GM23338 (cell line): ENCODE measurements at regions not wholly inside any gene's neighbourhood (a gene's known extent, or its start where the extent isn't known, plus 50 kb on each side); places are given as distances from the start of the nearest gene placed in this dataset.

Source experiments
- ATAC-seq: fragments of 200-7000 bp; cut with Tn5 transposase; 3 replicates; pipeline ENCODE4 v1.9.1; 2020
- DNase-seq: peaks from one replicate; pipeline ENCODE4 v3.0.0-alpha.2; 2015; ENCODE audit warnings: low spot score
- H2AFZ ChIP-seq: fragments of 200-600 bp; sonication (generic); 2 replicates; pipeline ENCODE4 v1.8.0; 2016; ENCODE audit warnings: antibody characterized with exemption, mild to moderate bottlenecking, moderate library complexity
- H3F3A ChIP-seq: fragments of 200-600 bp; sonication (generic); replicated peaks from 2 replicates; pipeline ENCODE4 v1.8.0; 2017; ENCODE audit warnings: antibody characterized with exemption, mixed run types, low read depth
- H3K27ac ChIP-seq: fragments of 200-600 bp; sonication (generic); 2 replicates; pipeline ENCODE4 v1.6.1; 2016; ENCODE audit warnings: low read depth
- H3K27me3 ChIP-seq: fragments of 200-600 bp; sonication (generic); 2 replicates; pipeline ENCODE4 v1.8.0; 2016; ENCODE audit warnings: mild to moderate bottlenecking, mixed run types, moderate library complexity; ENCODE audit not compliant: insufficient read depth
- H3K36me3 ChIP-seq: fragments of 200-600 bp; sonication (generic); 2 replicates; pipeline ENCODE4 v1.8.0; 2016; ENCODE audit warnings: mild to moderate bottlenecking; ENCODE audit not compliant: insufficient read depth
- H3K4me1 ChIP-seq: fragments of 200-600 bp; sonication (generic); 2 replicates; pipeline ENCODE4 v1.8.0; 2016; ENCODE audit warnings: mild to moderate bottlenecking, moderate library complexity; ENCODE audit not compliant: insufficient read depth
- H3K4me2 ChIP-seq: fragments of 200-600 bp; sonication (generic); 2 replicates; pipeline ENCODE4 v1.7.1; 2017; ENCODE audit warnings: mixed run types
- H3K4me3 ChIP-seq: fragments of 200-600 bp; sonication (generic); 2 replicates; pipeline ENCODE4 v1.6.1; 2016; ENCODE audit warnings: mixed run types
- H3K79me2 ChIP-seq: fragments of 200-600 bp; sonication (generic); replicated peaks from 2 replicates; pipeline ENCODE4 v1.8.0; 2017; ENCODE audit warnings: mild to moderate bottlenecking; ENCODE audit not compliant: insufficient read depth
- H3K9me2 ChIP-seq: fragments of 200-600 bp; sonication (generic); 2 replicates; pipeline ENCODE4 v1.8.0; 2017; ENCODE audit not compliant: insufficient read depth
- H4K20me1 ChIP-seq: fragments of 200-600 bp; sonication (generic); replicated peaks from 2 replicates; pipeline ENCODE4 v1.8.0; 2017; ENCODE audit warnings: mild to moderate bottlenecking; ENCODE audit not compliant: insufficient read depth
- H3K27ac Mint-ChIP-seq: 2 replicates; pipeline ENCODE4 v1.8.0; 2020; ENCODE audit warnings: inconsistent platforms, mild to moderate bottlenecking, moderate library complexity, mixed read lengths
- H3K27me3 Mint-ChIP-seq: 3 replicates; pipeline ENCODE4 v1.8.0; 2022; ENCODE audit warnings: low read depth, mild to moderate bottlenecking, moderate library complexity, mixed read lengths, inconsistent platforms; ENCODE audit not compliant: insufficient read depth, poor library complexity
- H3K36me3 Mint-ChIP-seq: 3 replicates; pipeline ENCODE4 v1.8.0; 2021; ENCODE audit warnings: low read depth, mild to moderate bottlenecking, inconsistent platforms, moderate library complexity, mixed read lengths
- H3K4me1 Mint-ChIP-seq: 3 replicates; pipeline ENCODE4 v1.8.0; 2020; ENCODE audit warnings: mild to moderate bottlenecking, inconsistent platforms, mixed read lengths
- H3K4me3 Mint-ChIP-seq: 3 replicates; pipeline ENCODE4 v1.8.0; 2021; ENCODE audit warnings: moderate library complexity, mild to moderate bottlenecking, inconsistent platforms, mixed read lengths
- H3K9me3 Mint-ChIP-seq: 3 replicates; pipeline ENCODE4 v1.8.0; 2020; ENCODE audit warnings: moderate library complexity, mild to moderate bottlenecking, inconsistent platforms, mixed read lengths
- CREB1 ChIP-seq: fragments of 250-450 bp; sonication (Bioruptor Pico); IDR thresholded peaks from 2 replicates; pipeline ENCODE4 v1.5.0; 2020; ENCODE audit warnings: low read depth, mild to moderate bottlenecking, moderate library complexity
- ETS1 ChIP-seq: IDR thresholded peaks from 2 replicates; pipeline ENCODE4 v1.6.1; 2016; ENCODE audit warnings: antibody characterized with exemption
- EZH2 ChIP-seq: fragments of 200-600 bp; sonication (generic); IDR thresholded peaks from one replicate; pipeline ENCODE4 v1.8.0; 2017; ENCODE audit warnings: antibody characterized with exemption, mild to moderate bottlenecking, low read depth; ENCODE audit not compliant: unreplicated experiment
- JUNB ChIP-seq: IDR thresholded peaks from one replicate; pipeline ENCODE4 v1.6.1; 2016; ENCODE audit warnings: antibody characterized with exemption; ENCODE audit not compliant: unreplicated experiment
- NANOG ChIP-seq: IDR thresholded peaks from 2 replicates; pipeline ENCODE4 v1.6.1; 2016; ENCODE audit warnings: antibody characterized with exemption, borderline replicate concordance
- STAT1 ChIP-seq: IDR thresholded peaks from one replicate; pipeline ENCODE4 v1.6.1; 2016; ENCODE audit warnings: antibody characterized with exemption; ENCODE audit not compliant: unreplicated experiment
- TF ChIP-seq, protein P1 (sequence below): IDR thresholded peaks from one replicate; pipeline ENCODE4 v1.6.1; 2018; ENCODE audit warnings: antibody characterized with exemption; ENCODE audit not compliant: unreplicated experiment
- TF ChIP-seq, protein P2 (sequence below), 2 experiments: fragments of 200-600 bp in 1 of 2; sonication (generic) in 1 of 2; conservative IDR thresholded peaks; 2 replicates each; pipeline versions ENCODE4 v1.5.1 to v1.6.1; 2016 to 2017; ENCODE audit warnings: antibody characterized with exemption in 2 of 2, low read depth in 2 of 2, mild to moderate bottlenecking in 2 of 2, moderate library complexity in 1 of 2
- TF ChIP-seq, protein P3 (sequence below): fragments of 250-450 bp; sonication (Bioruptor Pico); IDR thresholded peaks from 2 replicates; pipeline ENCODE4 v1.5.0; 2020; ENCODE audit warnings: mild to moderate bottlenecking, moderate library complexity

- TF ChIP-seq, protein P1, sequence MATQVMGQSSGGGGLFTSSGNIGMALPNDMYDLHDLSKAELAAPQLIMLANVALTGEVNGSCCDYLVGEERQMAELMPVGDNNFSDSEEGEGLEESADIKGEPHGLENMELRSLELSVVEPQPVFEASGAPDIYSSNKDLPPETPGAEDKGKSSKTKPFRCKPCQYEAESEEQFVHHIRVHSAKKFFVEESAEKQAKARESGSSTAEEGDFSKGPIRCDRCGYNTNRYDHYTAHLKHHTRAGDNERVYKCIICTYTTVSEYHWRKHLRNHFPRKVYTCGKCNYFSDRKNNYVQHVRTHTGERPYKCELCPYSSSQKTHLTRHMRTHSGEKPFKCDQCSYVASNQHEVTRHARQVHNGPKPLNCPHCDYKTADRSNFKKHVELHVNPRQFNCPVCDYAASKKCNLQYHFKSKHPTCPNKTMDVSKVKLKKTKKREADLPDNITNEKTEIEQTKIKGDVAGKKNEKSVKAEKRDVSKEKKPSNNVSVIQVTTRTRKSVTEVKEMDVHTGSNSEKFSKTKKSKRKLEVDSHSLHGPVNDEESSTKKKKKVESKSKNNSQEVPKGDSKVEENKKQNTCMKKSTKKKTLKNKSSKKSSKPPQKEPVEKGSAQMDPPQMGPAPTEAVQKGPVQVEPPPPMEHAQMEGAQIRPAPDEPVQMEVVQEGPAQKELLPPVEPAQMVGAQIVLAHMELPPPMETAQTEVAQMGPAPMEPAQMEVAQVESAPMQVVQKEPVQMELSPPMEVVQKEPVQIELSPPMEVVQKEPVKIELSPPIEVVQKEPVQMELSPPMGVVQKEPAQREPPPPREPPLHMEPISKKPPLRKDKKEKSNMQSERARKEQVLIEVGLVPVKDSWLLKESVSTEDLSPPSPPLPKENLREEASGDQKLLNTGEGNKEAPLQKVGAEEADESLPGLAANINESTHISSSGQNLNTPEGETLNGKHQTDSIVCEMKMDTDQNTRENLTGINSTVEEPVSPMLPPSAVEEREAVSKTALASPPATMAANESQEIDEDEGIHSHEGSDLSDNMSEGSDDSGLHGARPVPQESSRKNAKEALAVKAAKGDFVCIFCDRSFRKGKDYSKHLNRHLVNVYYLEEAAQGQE = no peak
Measured at GRCh38 chr6:165019681-165020080, 289.7 kb downstream of the C6orf118 start (continued).

DNA sequence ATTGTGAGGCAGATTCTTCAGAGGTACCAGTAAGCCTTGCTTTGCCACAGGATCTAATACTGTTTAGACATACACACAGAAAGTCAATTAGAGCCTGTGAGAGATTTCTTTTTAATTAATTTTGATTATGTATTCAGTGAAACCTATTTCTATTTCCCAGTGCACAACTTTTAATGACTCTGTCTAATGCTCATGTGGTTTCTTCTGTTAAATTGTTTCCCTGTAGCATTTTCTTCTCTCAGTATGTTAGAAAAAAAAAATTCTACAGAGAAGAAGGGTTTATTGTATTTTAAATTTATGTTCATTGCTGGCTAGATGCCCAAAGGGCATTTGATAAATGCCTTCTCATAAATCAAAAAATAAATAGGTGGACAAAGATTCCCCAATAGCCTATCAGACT, 293.7 kb downstream of the C6orf118 start:
- no peak overlapping the region for H3K27ac ChIP-seq
- TF ChIP-seq STAT1 (no peak), JUNB (no peak), NANOG (no peak), ETS1 (no peak), CREB1 (CRISPR knock-in tag) (no peak), EZH2 (no peak)
- TF ChIP-seq, protein P2, sequence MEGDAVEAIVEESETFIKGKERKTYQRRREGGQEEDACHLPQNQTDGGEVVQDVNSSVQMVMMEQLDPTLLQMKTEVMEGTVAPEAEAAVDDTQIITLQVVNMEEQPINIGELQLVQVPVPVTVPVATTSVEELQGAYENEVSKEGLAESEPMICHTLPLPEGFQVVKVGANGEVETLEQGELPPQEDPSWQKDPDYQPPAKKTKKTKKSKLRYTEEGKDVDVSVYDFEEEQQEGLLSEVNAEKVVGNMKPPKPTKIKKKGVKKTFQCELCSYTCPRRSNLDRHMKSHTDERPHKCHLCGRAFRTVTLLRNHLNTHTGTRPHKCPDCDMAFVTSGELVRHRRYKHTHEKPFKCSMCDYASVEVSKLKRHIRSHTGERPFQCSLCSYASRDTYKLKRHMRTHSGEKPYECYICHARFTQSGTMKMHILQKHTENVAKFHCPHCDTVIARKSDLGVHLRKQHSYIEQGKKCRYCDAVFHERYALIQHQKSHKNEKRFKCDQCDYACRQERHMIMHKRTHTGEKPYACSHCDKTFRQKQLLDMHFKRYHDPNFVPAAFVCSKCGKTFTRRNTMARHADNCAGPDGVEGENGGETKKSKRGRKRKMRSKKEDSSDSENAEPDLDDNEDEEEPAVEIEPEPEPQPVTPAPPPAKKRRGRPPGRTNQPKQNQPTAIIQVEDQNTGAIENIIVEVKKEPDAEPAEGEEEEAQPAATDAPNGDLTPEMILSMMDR (conservative IDR thresholded peaks at IDR 0.05; ENCODE audit: low read depth in 2 of 2) = no peak
- TF ChIP-seq, protein P3, sequence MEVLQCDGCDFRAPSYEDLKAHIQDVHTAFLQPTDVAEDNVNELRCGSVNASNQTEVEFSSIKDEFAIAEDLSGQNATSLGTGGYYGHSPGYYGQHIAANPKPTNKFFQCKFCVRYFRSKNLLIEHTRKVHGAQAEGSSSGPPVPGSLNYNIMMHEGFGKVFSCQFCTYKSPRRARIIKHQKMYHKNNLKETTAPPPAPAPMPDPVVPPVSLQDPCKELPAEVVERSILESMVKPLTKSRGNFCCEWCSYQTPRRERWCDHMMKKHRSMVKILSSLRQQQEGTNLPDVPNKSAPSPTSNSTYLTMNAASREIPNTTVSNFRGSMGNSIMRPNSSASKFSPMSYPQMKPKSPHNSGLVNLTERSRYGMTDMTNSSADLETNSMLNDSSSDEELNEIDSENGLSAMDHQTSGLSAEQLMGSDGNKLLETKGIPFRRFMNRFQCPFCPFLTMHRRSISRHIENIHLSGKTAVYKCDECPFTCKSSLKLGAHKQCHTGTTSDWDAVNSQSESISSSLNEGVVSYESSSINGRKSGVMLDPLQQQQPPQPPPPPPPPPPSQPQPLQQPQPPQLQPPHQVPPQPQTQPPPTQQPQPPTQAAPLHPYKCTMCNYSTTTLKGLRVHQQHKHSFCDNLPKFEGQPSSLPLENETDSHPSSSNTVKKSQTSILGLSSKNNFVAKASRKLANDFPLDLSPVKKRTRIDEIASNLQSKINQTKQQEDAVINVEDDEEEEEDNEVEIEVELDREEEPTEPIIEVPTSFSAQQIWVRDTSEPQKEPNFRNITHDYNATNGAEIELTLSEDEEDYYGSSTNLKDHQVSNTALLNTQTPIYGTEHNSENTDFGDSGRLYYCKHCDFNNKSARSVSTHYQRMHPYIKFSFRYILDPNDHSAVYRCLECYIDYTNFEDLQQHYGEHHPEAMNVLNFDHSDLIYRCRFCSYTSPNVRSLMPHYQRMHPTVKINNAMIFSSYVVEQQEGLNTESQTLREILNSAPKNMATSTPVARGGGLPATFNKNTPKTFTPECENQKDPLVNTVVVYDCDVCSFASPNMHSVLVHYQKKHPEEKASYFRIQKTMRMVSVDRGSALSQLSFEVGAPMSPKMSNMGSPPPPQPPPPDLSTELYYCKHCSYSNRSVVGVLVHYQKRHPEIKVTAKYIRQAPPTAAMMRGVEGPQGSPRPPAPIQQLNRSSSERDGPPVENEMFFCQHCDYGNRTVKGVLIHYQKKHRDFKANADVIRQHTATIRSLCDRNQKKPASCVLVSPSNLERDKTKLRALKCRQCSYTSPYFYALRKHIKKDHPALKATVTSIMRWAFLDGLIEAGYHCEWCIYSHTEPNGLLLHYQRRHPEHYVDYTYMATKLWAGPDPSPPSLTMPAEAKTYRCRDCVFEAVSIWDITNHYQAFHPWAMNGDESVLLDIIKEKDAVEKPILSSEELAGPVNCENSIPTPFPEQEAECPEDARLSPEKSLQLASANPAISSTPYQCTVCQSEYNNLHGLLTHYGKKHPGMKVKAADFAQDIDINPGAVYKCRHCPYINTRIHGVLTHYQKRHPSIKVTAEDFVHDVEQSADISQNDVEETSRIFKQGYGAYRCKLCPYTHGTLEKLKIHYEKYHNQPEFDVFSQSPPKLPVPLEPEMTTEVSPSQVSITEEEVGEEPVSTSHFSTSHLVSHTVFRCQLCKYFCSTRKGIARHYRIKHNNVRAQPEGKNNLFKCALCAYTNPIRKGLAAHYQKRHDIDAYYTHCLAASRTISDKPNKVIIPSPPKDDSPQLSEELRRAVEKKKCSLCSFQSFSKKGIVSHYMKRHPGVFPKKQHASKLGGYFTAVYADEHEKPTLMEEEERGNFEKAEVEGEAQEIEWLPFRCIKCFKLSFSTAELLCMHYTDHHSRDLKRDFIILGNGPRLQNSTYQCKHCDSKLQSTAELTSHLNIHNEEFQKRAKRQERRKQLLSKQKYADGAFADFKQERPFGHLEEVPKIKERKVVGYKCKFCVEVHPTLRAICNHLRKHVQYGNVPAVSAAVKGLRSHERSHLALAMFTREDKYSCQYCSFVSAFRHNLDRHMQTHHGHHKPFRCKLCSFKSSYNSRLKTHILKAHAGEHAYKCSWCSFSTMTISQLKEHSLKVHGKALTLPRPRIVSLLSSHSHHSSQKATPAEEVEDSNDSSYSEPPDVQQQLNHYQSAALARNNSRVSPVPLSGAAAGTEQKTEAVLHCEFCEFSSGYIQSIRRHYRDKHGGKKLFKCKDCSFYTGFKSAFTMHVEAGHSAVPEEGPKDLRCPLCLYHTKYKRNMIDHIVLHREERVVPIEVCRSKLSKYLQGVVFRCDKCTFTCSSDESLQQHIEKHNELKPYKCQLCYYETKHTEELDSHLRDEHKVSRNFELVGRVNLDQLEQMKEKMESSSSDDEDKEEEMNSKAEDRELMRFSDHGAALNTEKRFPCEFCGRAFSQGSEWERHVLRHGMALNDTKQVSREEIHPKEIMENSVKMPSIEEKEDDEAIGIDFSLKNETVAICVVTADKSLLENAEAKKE (CRISPR knock-in tag) = no peak
- TF ChIP-seq, protein P1 = no peak

More for the DNA sequence above, 293.7 kb downstream of the C6orf118 start:
- H3K79me2 ChIP-seq = no peaks in the 10 kb centered on the region
- no peak overlapping the region for H3K4me3 Mint-ChIP-seq
- no peak overlapping the region for H3K27ac Mint-ChIP-seq
- H3K4me2 ChIP-seq = no peak overlapping the region
- H3K9me3 Mint-ChIP-seq = peaks cover 5% of the 10 kb centered on the region; the same call in 1 of the 3 replicates
- ATAC-seq (no peak), DNase-seq (no peak)
- H3K9me2 ChIP-seq = no peaks in the 10 kb centered on the region
- no peak overlapping the region for H3K4me3 ChIP-seq
- H3K4me1 ChIP-seq = no peaks in the 10 kb centered on the region
- no peaks in the 10 kb centered on the region for H4K20me1 ChIP-seq
- H3K27me3 Mint-ChIP-seq = no peaks in the 10 kb centered on the region
- H3K27me3 ChIP-seq = no peaks in the 10 kb centered on the region
- H3F3A ChIP-seq = no peaks in the 10 kb centered on the region
- H2AFZ ChIP-seq = no peak overlapping the region
- H3K36me3 Mint-ChIP-seq = no peaks in the 10 kb centered on the region
- no peaks in the 10 kb centered on the region for H3K36me3 ChIP-seq
- H3K4me1 Mint-ChIP-seq = no peaks in the 10 kb centered on the region
